Breast epithelium (tissue), 4 donors: ENCODE measurements at regions not wholly inside any gene's neighbourhood (a gene's known extent, or its start where the extent isn't known, plus 50 kb on each side); places are given as distances from the start of the nearest gene placed in this dataset.

ENCODE experiments used
- DNase-seq, 2 donors: peaks; one replicate each; pipeline ENCODE4 v3.0.0-alpha.2; 2019; ENCODE audit warnings: low spot score in 2 of 2
- H3K27ac ChIP-seq, 2 donors: fragments of 200-600 bp; sonication (generic) in 1 of 2; one replicate each; pipeline ENCODE4 v1.5.1; 2016 to 2019; ENCODE audit warnings: mild to moderate bottlenecking in 1 of 2
- H3K27me3 ChIP-seq, 2 donors: fragments of 200-600 bp; sonication (generic) in 1 of 2; one replicate each; pipeline versions ENCODE4 v1.5.1 to v1.6.0; 2017 to 2019; ENCODE audit warnings: control low read depth in 1 of 2, mild to moderate bottlenecking in 1 of 2
- H3K36me3 ChIP-seq: fragments of 200-600 bp; one replicate; pipeline ENCODE4 v1.5.1; 2019
- H3K4me1 ChIP-seq, 2 donors: fragments of 200-600 bp; sonication (generic); one replicate each; pipeline ENCODE4 v1.5.1; 2016 to 2019; ENCODE audit warnings: control low read depth in 1 of 2
- H3K4me3 ChIP-seq, 3 donors: fragments of 200-600 bp; sonication (generic); 1 replicate in 2 of 3; 2 replicates in 1 of 3; pipeline ENCODE4 v1.5.1; 2016 to 2019; ENCODE audit warnings: mild to moderate bottlenecking in 3 of 3, moderate library complexity in 2 of 3
- H3K9me3 ChIP-seq, 2 donors: fragments of 200-600 bp; sonication (generic) in 1 of 2; one replicate each; pipeline ENCODE4 v1.5.1; 2016 to 2019; ENCODE audit warnings: control low read depth in 1 of 2
- POLR2A ChIP-seq: fragments of 450-650 bp; IDR thresholded peaks from one replicate; pipeline ENCODE4 v1.6.1; 2016; ENCODE audit warnings: antibody characterized with exemption, mild to moderate bottlenecking, moderate library complexity
- POLR2AphosphoS5 ChIP-seq, 3 donors: sonication (generic); formaldehyde crosslinking; IDR thresholded peaks; one replicate each; pipeline ENCODE4 v1.6.1; 2017; ENCODE audit warnings: antibody characterized with exemption in 3 of 3
- intact Hi-C: fragments of 100-400 bp; cut with DNase I; formaldehyde crosslinking; loops from one replicate; pipeline ENCODE4 v1.15.1; 2023; ENCODE audit warnings: low total_unique reads
- TF ChIP-seq, protein P1 (sequence below), 3 donors: fragments of 450-650 bp; IDR thresholded peaks; one replicate each; pipeline ENCODE4 v1.5.1; 2016 to 2017; ENCODE audit warnings: antibody characterized with exemption in 3 of 3, mild to moderate bottlenecking in 3 of 3, moderate library complexity in 3 of 3

- no peak for TF ChIP-seq POLR2AphosphoS5 (IDR thresholded peaks at IDR 0.05)
- TF ChIP-seq POLR2A, result no peak
- TF ChIP-seq, protein P1, sequence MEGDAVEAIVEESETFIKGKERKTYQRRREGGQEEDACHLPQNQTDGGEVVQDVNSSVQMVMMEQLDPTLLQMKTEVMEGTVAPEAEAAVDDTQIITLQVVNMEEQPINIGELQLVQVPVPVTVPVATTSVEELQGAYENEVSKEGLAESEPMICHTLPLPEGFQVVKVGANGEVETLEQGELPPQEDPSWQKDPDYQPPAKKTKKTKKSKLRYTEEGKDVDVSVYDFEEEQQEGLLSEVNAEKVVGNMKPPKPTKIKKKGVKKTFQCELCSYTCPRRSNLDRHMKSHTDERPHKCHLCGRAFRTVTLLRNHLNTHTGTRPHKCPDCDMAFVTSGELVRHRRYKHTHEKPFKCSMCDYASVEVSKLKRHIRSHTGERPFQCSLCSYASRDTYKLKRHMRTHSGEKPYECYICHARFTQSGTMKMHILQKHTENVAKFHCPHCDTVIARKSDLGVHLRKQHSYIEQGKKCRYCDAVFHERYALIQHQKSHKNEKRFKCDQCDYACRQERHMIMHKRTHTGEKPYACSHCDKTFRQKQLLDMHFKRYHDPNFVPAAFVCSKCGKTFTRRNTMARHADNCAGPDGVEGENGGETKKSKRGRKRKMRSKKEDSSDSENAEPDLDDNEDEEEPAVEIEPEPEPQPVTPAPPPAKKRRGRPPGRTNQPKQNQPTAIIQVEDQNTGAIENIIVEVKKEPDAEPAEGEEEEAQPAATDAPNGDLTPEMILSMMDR (IDR thresholded peaks at IDR 0.05), result no peak
- Histone ChIP-seq H3K36me3 (no peaks in the 10 kb centered on the region), H3K4me3 (no peak overlapping the region), H3K9me3 (peaks cover 0 to 8% of the 10 kb centered on the region in 2 donors), H3K4me1 (no peaks in the 10 kb centered on the region), H3K27ac (no peak overlapping the region), H3K27me3 (no peaks in the 10 kb centered on the region)
- intact Hi-C loops, result no loop called here
- DNase-seq, result no peak
Measured at GRCh38 chr7:11946794-11947193, 114.8 kb upstream of the THSD7A start.

DNA sequence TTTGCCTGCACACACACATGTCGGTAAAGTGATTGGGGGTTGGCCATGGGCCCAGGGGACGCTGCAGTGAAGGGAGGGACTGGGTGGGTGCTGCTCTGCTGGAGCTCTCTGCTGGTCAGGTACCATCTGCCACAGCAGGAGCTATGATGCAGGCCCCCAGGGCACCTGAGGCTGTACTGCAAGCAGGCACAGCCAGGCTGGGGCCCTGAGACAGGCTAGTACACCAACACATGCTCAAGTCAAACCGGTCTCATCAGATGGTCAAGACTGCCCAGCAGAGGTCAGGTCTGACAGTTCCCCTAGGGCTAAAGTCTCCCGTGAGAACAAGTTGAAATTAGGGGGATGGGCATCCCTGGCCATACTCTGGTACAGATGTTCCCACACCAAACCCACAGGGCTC, 118.3 kb upstream of the THSD7A start:
- no peaks in the 10 kb centered on the region for H3K27me3 ChIP-seq
- no peak for DNase-seq
- no peak overlapping the region for H3K4me3 ChIP-seq
- no peaks in the 10 kb centered on the region for H3K36me3 ChIP-seq
- no peaks in the 10 kb centered on the region for H3K4me1 ChIP-seq
- H3K27ac ChIP-seq, result no peak overlapping the region
- intact Hi-C loops, result no loop called here
- H3K9me3 ChIP-seq, result peaks cover 0 to 2% of the 10 kb centered on the region in 2 donors
- TF ChIP-seq POLR2A, result no peak
- no peak for TF ChIP-seq POLR2AphosphoS5 (IDR thresholded peaks at IDR 0.05)
- TF ChIP-seq, protein P1 (IDR thresholded peaks at IDR 0.05), result no peak

DNA sequence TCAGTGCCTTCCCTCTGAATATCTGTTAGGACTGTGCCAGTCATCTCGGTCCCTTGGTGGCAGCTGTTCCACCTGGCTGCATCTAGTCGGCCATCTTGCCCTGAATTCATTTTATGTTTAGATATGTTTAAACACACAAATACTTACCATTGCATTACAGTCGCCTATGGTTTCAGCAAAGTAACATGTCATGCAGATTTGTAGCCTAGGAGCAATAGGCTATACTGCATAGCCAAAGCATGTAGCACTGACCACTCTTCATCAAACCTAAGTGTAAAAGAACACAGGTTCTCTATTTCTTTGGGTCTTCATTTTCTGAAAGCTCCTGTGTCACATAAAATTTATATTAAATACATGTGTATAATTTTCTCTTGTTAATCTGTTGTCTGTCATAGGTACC, 118.9 kb upstream of the THSD7A start:
- Histone ChIP-seq H3K4me1 (no peaks in the 10 kb centered on the region), H3K4me3 (no peak overlapping the region), H3K9me3 (no peaks in the 10 kb centered on the region), H3K27ac (no peak overlapping the region), H3K27me3 (no peaks in the 10 kb centered on the region), H3K36me3 (no peaks in the 10 kb centered on the region)
- no peak for TF ChIP-seq POLR2A
- no peak for TF ChIP-seq POLR2AphosphoS5 (IDR thresholded peaks at IDR 0.05)
- TF ChIP-seq, protein P1 (IDR thresholded peaks at IDR 0.05), result no peak
- no peak for DNase-seq
- intact Hi-C loops, result no loop called here

DNA sequence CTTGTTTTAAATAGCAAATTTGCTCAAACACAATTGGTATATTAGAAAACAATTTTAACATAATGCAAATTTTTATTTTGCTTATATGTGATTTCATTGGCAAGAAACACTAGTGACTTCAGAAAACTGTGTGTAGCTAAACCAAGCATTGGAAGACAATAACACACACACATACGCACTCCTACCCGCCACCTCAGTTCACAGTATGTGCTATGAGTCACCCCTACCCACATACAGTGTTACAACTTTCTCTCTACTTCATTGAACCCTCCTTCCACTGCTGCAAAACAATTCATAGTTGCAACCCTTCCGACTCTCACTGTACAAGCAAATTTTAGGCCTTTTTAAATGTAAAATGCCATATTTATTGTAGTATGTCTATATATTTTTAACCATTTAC, 119.9 kb upstream of the THSD7A start:
- Histone ChIP-seq H3K9me3 (no peaks in the 10 kb centered on the region), H3K27ac (no peak overlapping the region), H3K36me3 (no peaks in the 10 kb centered on the region), H3K27me3 (no peaks in the 10 kb centered on the region), H3K4me3 (no peak overlapping the region), H3K4me1 (no peaks in the 10 kb centered on the region)
- intact Hi-C loops, result no loop called here
- TF ChIP-seq, protein P1 (IDR thresholded peaks at IDR 0.05), result no peak
- TF ChIP-seq POLR2A, result no peak
- no peak for TF ChIP-seq POLR2AphosphoS5 (IDR thresholded peaks at IDR 0.05)
- DNase-seq, result no peak

- no peak overlapping the region for H3K4me3 ChIP-seq
- H3K27ac ChIP-seq, result no peak overlapping the region
- intact Hi-C loops, result no loop called here
- no peak for TF ChIP-seq POLR2A
- no peak for TF ChIP-seq POLR2AphosphoS5 (IDR thresholded peaks at IDR 0.05)
- TF ChIP-seq, protein P1 (IDR thresholded peaks at IDR 0.05), result no peak
- no peak for DNase-seq
- H3K9me3 ChIP-seq, result no peaks in the 10 kb centered on the region
- no peaks in the 10 kb centered on the region for H3K4me1 ChIP-seq
- H3K36me3 ChIP-seq, result no peaks in the 10 kb centered on the region
- H3K27me3 ChIP-seq, result no peaks in the 10 kb centered on the region
Measured at GRCh38 chr7:11952972-11953371, 121.0 kb upstream of the THSD7A start.
